GM12878 (cell line): ENCODE measurements at regions not wholly inside any gene's neighbourhood (a gene's known extent, or its start where the extent isn't known, plus 50 kb on each side); places are given as distances from the start of the nearest gene placed in this dataset.

Experiments
- ATAC-seq: fragments of 200-7000 bp; cut with Tn5 transposase; 3 replicates; pipeline ENCODE4 v1.9.1; 2020; ENCODE audit warnings: mild to moderate bottlenecking, moderate library complexity
- BruUV-seq: library from RNA; stranded (reverse); fragments of 400-500 nt; replicated peaks from 2 replicates; lab custom pipeline; 2021; lab: Mats Ljungman, UMichigan
- CTCF ChIA-PET: fragments of 300-600 bp; sonication (Branson Sonifier 250); formaldehyde crosslinking; extraction: SDS; loops from one replicate; lab custom pipeline; 2021; ENCODE audit warnings: inconsistent platforms; lab: Yijun Ruan, JAX
- POLR2A ChIA-PET: fragments of 350-600 bp; formaldehyde crosslinking; extraction: SDS; loops from one replicate; lab custom pipeline; 2021; ENCODE audit warnings: inconsistent platforms; lab: Charles Lee
- RAD21 ChIA-PET: fragments of 300-600 bp; sonication (Branson Sonifier 250); formaldehyde crosslinking; loops from one replicate; lab custom pipeline; 2023; ENCODE audit warnings: antibody characterized with exemption; ENCODE audit not compliant: unreplicated experiment; lab: Charles Lee
- SMC1A ChIA-PET: fragments of 300-600 bp; sonication (Branson Sonifier 250); formaldehyde crosslinking; loops from one replicate; lab custom pipeline; 2023; ENCODE audit not compliant: unreplicated experiment, uncharacterized antibody; lab: Charles Lee
- DNase-seq: peaks from one replicate; pipeline ENCODE4 v3.0.0-alpha.2; 2011; ENCODE audit warnings: low read depth, low spot score
- FAIRE-seq: peaks from 3 replicates; lab custom pipeline; 2011; peaks lifted over from hg19 to GRCh38; lab: Jason Lieb, UNC
- H2AFZ ChIP-seq: 2 replicates; pipeline ENCODE4 v1.6.0; 2011; ENCODE audit warnings: low read depth, low read length, control low read depth; ENCODE audit not compliant: control insufficient read depth
- H3K27ac ChIP-seq: 2 replicates; pipeline ENCODE4 v1.5.1; 2011; ENCODE audit warnings: control low read depth; ENCODE audit not compliant: control insufficient read depth, insufficient read depth
- H3K27me3 ChIP-seq, 2 experiments: replicated peaks in 1 of 2; 2 replicates each; pipeline versions ENCODE4 v1.6.0 to v1.6.1; 2011; ENCODE audit warnings: low read length in 1 of 2; ENCODE audit not compliant: control insufficient read depth in 2 of 2, insufficient read depth in 2 of 2
- H3K36me3 ChIP-seq, 2 experiments: 2 replicates each; pipeline ENCODE4 v1.5.1; 2011; ENCODE audit warnings: low read length in 1 of 2; ENCODE audit not compliant: control insufficient read depth in 2 of 2, insufficient read depth in 2 of 2
- H3K4me1 ChIP-seq: 2 replicates; pipeline ENCODE4 v1.6.1; 2011; ENCODE audit warnings: mild to moderate bottlenecking, low read length, moderate library complexity, mixed read lengths; ENCODE audit not compliant: control insufficient read depth, insufficient read depth
- H3K4me2 ChIP-seq: 2 replicates; pipeline ENCODE4 v1.6.0; 2011; ENCODE audit warnings: control low read depth; ENCODE audit not compliant: control insufficient read depth, insufficient read depth
- H3K4me3 ChIP-seq: fragments of 200-600 bp; sonication (generic); 2 replicates; pipeline ENCODE4 v1.5.1; 2016
- H3K79me2 ChIP-seq: 2 replicates; pipeline ENCODE4 v1.6.0; 2011; ENCODE audit warnings: low read length; ENCODE audit not compliant: control insufficient read depth, insufficient read depth
- H3K9ac ChIP-seq: 2 replicates; pipeline ENCODE4 v1.8.0; 2011; ENCODE audit warnings: low read length, control low read depth, mixed read lengths; ENCODE audit not compliant: control insufficient read depth, insufficient read depth
- H3K9me3 ChIP-seq: replicated peaks from 3 replicates; pipeline ENCODE4 v1.5.1; 2011; ENCODE audit warnings: mild to moderate bottlenecking, low read length; ENCODE audit not compliant: control insufficient read depth, insufficient read depth
- H4K20me1 ChIP-seq: 2 replicates; pipeline ENCODE4 v1.6.0; 2011; ENCODE audit not compliant: control insufficient read depth, insufficient read depth
- CBFB ChIP-seq: IDR thresholded peaks from 2 replicates; pipeline ENCODE4 v1.6.1; 2016; ENCODE audit warnings: antibody characterized with exemption, low read depth
- E2F4 ChIP-seq: IDR thresholded peaks from 2 replicates; pipeline ENCODE4 v1.6.1; 2012; ENCODE audit warnings: low read depth, low read length, improper control_type of control experiment
- HDAC6 ChIP-seq: fragments of 200-600 bp; sonication (generic); IDR thresholded peaks from one replicate; pipeline ENCODE4 v1.8.0; 2017; ENCODE audit warnings: antibody characterized with exemption; ENCODE audit not compliant: unreplicated experiment
- KLF5 ChIP-seq: fragments of 450-650 bp; IDR thresholded peaks from 2 replicates; pipeline ENCODE4 v1.6.1; 2014; ENCODE audit warnings: mild to moderate bottlenecking; ENCODE audit not compliant: partially characterized antibody
- MEF2B ChIP-seq: fragments of 450-650 bp; IDR thresholded peaks from 2 replicates; pipeline ENCODE4 v1.6.1; 2018; ENCODE audit warnings: mild to moderate bottlenecking, moderate library complexity; ENCODE audit not compliant: partially characterized antibody, poor library complexity, severe bottlenecking
- NR2C1 ChIP-seq: fragments of 450-650 bp; IDR thresholded peaks from 2 replicates; pipeline ENCODE4 v1.6.1; 2017; ENCODE audit warnings: antibody characterized with exemption, mild to moderate bottlenecking, moderate library complexity
- PAX8 ChIP-seq: fragments of 450-650 bp; IDR thresholded peaks from 2 replicates; pipeline ENCODE4 v1.6.1; 2017; ENCODE audit warnings: mild to moderate bottlenecking, moderate library complexity
- WGBS: methylation state at CpG from one replicate; pipeline ENCODE4 v1.1.6; 2016; ENCODE audit warnings: low lambda C conversion rate; ENCODE audit not compliant: insufficient replicate concordance, insufficient coverage; ENCODE audit errors: missing lambda C conversion rate; 5-methylcytosine and 5-hydroxymethylcytosine counted together
- in situ Hi-C: fragments of 300-500 bp; cut with MboI; formaldehyde crosslinking; loops from 9 replicates; pipeline ENCODE4 v1.14.3; 2018; ENCODE audit warnings: mixed read lengths
- intact Hi-C: fragments of 100-400 bp; cut with micrococcal nuclease; formaldehyde crosslinking; loops from one replicate; pipeline ENCODE4 v1.14.2; 2022; ENCODE audit not compliant: unreplicated experiment

GRCh38 chr15:81830520-81830919 lies 215.3 kb downstream of the MEX3B start:
- Histone ChIP-seq H2AFZ (no peak overlapping the region), H3K27me3 (no peaks in the 10 kb centered on the region), H4K20me1 (no peaks in the 10 kb centered on the region), H3K4me2 (no peak overlapping the region), H3K9ac (no peak overlapping the region), H3K27ac (no peak overlapping the region)
- ChIA-PET SMC1A (no interaction called here), RAD21 (no interaction called here), CTCF (no interaction called here)
- intact Hi-C loops, result no loop called here
- in situ Hi-C loops, result no loop called here
- FAIRE-seq, result no peak
- no peak for TF ChIP-seq MEF2B
- TF ChIP-seq NR2C1, result no peak
- TF ChIP-seq, all 136 proteins: peak for 0
- DNase-seq (no peak), ATAC-seq (no peak)
- WGBS, result 0% methylated on average over 1 of the region's 1 CpG
- POLR2A ChIA-PET, result no interaction called here
- BruUV-seq, result no TSS peak
- Histone ChIP-seq H3K4me1 (no peaks in the 10 kb centered on the region), H3K36me3 (no peaks in the 10 kb centered on the region), H3K79me2 (no peaks in the 10 kb centered on the region), H3K9me3 (no peaks in the 10 kb centered on the region), H3K4me3 (no peak overlapping the region)

GRCh38 chr15:81829918-81830317 lies 215.9 kb downstream of the MEX3B start:
- in situ Hi-C loops (no loop called here), intact Hi-C loops (no loop called here)
- Histone ChIP-seq H3K27ac (no peak overlapping the region), H3K36me3 (no peaks in the 10 kb centered on the region), H3K4me2 (no peak overlapping the region)
- ChIA-PET POLR2A (no interaction called here), CTCF (no interaction called here)
- BruUV-seq, result no TSS peak
- TF ChIP-seq KLF5, result no peak
- TF ChIP-seq CBFB, result no peak
- TF ChIP-seq HDAC6, result no peak
- no peak for TF ChIP-seq E2F4
- TF ChIP-seq PAX8, result no peak
- TF ChIP-seq, all 136 proteins: peak for 0
- SMC1A ChIA-PET, result no interaction called here
- Histone ChIP-seq H3K9ac (no peak overlapping the region), H4K20me1 (no peaks in the 10 kb centered on the region), H3K4me1 (no peaks in the 10 kb centered on the region), H3K27me3 (no peaks in the 10 kb centered on the region), H3K9me3 (no peaks in the 10 kb centered on the region), H3K79me2 (no peaks in the 10 kb centered on the region), H2AFZ (no peak overlapping the region), H3K4me3 (no peak overlapping the region)
- RAD21 ChIA-PET, result no interaction called here
- FAIRE-seq, result no peak
- 34% methylated on average over 4 of the region's 4 CpGs for WGBS
- no peak for DNase-seq
- ATAC-seq, result no peak
